IPS-NIHi7 (cell line): ENCODE measurements at regions not wholly inside any gene's neighbourhood (a gene's known extent, or its start where the extent isn't known, plus 50 kb on each side); places are given as distances from the start of the nearest gene placed in this dataset.

Source experiments
- DNase-seq: peaks from one replicate; pipeline ENCODE4 v3.0.0; 2012; ENCODE audit warnings: mixed read lengths; ENCODE audit errors: extremely low spot score

- DNase-seq, result no peak
Observed at GRCh38 chr5:68798877-68799843, 294.7 kb upstream of the SLC30A5 start.

GRCh38 chr5:68802430-68802829 is 291.4 kb upstream of the SLC30A5 start:
- DNase-seq, result no peak

GRCh38 chr5:68803881-68804319 is 289.9 kb upstream of the SLC30A5 start:
- no peak for DNase-seq

DNA sequence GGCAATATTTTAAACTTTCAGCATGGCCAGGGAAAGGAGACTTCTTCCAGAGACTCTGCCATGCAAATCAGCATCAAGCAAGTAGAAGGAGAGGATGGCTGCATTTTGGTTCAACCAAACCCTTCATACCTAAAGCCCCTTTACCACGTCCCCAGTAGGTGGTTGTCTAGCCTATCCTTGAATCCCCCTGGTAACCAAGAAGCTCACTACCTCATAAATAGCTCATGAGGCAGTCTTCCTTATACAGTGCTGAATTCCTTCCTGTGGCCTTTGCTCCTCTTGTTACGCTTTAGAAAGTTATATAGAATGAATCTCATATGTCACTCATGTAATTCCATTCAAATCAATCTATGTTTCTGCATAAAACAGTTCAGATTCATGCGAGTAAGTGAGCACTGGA is 289.5 kb upstream of the SLC30A5 start:
- DNase-seq, result no peak

GRCh38 chr5:68805444-68805843 is 288.4 kb upstream of the SLC30A5 start:
- no peak for DNase-seq

- no peak for DNase-seq
Observed at GRCh38 chr5:68817632-68818031, 276.2 kb upstream of the SLC30A5 start.

GRCh38 chr5:68818057-68818695 is 275.6 kb upstream of the SLC30A5 start:
- DNase-seq, result peak; percentile 61

- no peak for DNase-seq
Observed at GRCh38 chr5:68818870-68819269, 274.9 kb upstream of the SLC30A5 start.

- no peak for DNase-seq
Observed at GRCh38 chr5:68821056-68821455, 272.8 kb upstream of the SLC30A5 start.

DNA sequence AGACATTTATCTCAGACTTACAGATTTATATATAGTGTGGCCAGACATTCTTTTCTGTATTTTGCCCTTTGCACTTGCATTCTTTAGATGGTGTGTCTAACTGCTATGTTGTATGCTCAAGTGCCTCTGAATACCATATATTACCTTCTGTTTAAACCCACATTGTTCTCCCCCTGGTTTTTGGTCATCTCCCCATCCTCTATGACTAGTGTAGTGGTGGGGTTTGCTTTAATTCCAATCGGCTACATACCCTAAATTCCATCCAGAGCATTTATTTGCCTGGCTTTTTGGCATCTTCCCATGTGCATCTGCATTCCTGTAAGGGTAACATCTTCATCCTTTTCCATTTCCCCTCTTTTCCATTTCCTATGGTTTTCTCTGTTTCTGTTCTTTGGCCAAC is 271.0 kb upstream of the SLC30A5 start:
- no peak for DNase-seq

GRCh38 chr5:68823301-68823700 is 270.5 kb upstream of the SLC30A5 start:
- DNase-seq, result no peak

GRCh38 chr5:68830377-68830898 is 263.4 kb upstream of the SLC30A5 start:
- no peak for DNase-seq

- no peak for DNase-seq
Observed at GRCh38 chr5:68834491-68834981, 259.3 kb upstream of the SLC30A5 start.

DNA sequence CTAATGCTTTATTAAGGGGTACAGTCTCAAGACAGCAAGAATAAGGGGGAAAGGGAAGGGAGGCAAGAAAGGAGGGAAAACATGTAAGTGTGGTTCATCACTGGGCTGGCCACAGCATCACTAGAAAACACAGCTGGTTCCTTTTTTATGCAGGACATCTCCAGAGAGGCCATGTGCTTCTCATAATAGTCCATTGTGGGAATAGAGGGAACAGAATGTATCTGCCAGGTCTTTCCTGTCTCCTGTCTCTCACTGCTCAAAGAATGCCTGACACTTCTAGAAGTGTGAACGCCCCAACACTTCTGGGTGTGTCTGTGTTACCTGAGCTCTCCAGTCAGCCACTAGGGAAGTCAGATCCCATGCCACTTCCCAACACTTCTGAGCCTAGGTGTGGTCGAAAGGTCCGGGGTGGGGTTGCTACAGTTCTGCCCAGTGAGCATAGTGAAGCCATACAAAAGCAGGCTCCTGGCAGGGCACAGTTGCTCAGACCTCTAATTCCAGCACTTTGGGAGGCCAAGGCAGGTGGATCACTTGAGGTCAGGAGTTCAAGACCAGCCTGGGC is 255.6 kb upstream of the SLC30A5 start:
- DNase-seq, result no peak

DNA sequence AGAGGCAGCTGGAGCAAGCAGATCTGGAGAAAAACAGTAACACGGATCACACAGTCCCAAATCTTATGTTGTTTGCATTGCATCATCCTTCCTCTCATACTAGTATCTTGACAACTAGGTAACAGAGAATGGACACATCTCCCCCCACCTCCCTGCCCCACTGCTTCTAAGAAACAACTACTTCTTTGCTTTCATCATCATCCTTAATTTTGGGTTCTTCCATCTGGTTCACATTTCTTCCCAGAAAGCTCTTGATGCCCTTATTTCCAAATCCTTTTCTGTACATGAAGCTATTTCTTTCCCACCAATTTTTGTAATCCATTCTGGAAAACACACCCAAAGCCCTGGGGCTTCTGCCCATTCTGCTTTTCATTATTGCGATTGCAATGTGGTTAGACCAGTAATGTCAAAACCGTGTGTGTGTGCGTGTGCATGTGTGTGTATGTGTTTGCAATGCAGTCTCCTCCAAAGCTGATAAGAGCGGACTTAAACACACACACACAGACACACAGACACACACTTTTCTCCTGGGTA is 254.7 kb upstream of the SLC30A5 start:
- DNase-seq, result no peak

DNA sequence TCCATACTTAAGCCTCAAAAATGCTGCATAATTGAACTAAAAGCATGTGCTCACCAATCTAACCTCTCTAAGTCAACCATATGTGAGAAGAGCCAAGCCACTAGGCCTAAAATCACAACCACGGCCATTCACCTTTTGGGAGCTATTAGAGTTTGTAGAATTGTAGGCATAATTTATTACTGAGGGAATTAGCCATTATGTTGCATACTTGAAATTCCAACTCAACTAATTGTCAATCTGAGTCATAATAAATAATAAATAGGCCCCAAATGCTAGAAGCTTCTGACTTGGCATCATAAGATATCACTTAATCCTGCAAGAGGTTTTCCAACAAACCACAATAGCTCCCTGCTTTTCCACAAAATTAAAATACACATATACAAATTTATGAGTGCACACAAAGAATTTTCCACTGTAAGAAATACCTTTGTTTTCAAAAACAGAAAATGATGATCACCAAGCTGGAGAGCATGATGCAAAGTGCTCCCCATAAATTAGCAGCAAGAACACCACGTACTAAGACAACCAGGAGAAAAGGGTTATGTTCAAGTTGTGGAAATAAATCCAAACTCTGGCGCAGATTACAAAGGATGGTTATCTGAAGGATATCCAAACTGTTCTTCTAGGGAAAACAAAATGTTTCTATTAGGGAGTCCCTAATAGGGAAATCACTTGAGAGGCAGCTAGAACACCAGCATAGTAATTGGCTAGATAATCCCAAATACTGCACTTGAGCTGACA is 250.0 kb upstream of the SLC30A5 start:
- DNase-seq, result no peak

- DNase-seq, result no peak
Observed at GRCh38 chr5:68845131-68845530, 248.7 kb upstream of the SLC30A5 start.

DNA sequence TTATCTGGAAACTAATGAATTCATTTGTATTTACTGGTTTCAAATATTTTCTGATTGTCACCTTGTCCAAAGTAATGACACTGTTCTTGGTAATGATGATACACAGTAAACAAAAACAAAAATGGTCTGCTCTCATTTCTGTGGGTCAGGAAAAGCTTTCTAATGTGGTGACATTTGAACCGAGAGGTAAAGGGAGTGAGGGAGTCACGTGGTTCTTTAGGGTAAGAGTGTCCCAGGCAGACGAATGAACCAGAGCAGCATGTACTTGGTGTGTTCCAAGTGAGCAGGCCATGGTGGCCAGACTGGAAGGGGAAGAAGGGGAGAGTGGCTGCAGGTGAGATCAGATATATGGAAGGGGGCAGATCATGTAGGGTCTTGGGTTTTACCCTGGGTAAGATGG is 247.0 kb upstream of the SLC30A5 start:
- DNase-seq, result no peak

GRCh38 chr5:68848091-68848490 is 245.7 kb upstream of the SLC30A5 start:
- DNase-seq, result no peak

- no peak for DNase-seq
Observed at GRCh38 chr5:68849103-68849502, 244.7 kb upstream of the SLC30A5 start.

- peak; percentile 31 for DNase-seq
Observed at GRCh38 chr5:68849906-68850305, 243.9 kb upstream of the SLC30A5 start.
